Left ventricle myocardium inferior (tissue), 1 donor: ENCODE measurements at regions not wholly inside any gene's neighbourhood (a gene's known extent, or its start where the extent isn't known, plus 50 kb on each side); places are given as distances from the start of the nearest gene placed in this dataset.
A peak's percentile ranks its signal among the peaks of the same experiment; 100 is the strongest.

Source experiments
- DNase-seq: peaks from one replicate; pipeline ENCODE4 v3.0.0-alpha.2; 2020
- H3K27ac ChIP-seq: fragments of 200-600 bp; replicated peaks from 2 replicates; pipeline ENCODE4 v1.8.0; 2021
- H3K27me3 ChIP-seq: fragments of 200-600 bp; 2 replicates; pipeline ENCODE4 v1.8.0; 2021; ENCODE audit warnings: low read depth
- H3K36me3 ChIP-seq: fragments of 200-600 bp; 2 replicates; pipeline ENCODE4 v1.8.0; 2021
- H3K4me1 ChIP-seq: fragments of 200-600 bp; 2 replicates; pipeline ENCODE4 v1.8.0; 2021
- H3K4me3 ChIP-seq: fragments of 200-600 bp; 2 replicates; pipeline ENCODE4 v1.8.0; 2021; ENCODE audit warnings: mild to moderate bottlenecking, moderate library complexity
- H3K9me3 ChIP-seq: fragments of 200-600 bp; replicated peaks from 2 replicates; pipeline ENCODE4 v1.8.0; 2021
- intact Hi-C: fragments of 100-400 bp; cut with micrococcal nuclease; formaldehyde crosslinking; loops from one replicate; pipeline ENCODE4 v1.11.0; 2022
- TF ChIP-seq, protein P1 (sequence below): fragments of 200-600 bp; IDR thresholded peaks from 2 replicates; pipeline ENCODE4 v1.8.0; 2021; ENCODE audit warnings: antibody characterized with exemption, mild to moderate bottlenecking, borderline replicate concordance
- donor health status: DM: no; HTN: yes; CAD: no; lungs with severe emphysema.

- TF ChIP-seq, protein P1, sequence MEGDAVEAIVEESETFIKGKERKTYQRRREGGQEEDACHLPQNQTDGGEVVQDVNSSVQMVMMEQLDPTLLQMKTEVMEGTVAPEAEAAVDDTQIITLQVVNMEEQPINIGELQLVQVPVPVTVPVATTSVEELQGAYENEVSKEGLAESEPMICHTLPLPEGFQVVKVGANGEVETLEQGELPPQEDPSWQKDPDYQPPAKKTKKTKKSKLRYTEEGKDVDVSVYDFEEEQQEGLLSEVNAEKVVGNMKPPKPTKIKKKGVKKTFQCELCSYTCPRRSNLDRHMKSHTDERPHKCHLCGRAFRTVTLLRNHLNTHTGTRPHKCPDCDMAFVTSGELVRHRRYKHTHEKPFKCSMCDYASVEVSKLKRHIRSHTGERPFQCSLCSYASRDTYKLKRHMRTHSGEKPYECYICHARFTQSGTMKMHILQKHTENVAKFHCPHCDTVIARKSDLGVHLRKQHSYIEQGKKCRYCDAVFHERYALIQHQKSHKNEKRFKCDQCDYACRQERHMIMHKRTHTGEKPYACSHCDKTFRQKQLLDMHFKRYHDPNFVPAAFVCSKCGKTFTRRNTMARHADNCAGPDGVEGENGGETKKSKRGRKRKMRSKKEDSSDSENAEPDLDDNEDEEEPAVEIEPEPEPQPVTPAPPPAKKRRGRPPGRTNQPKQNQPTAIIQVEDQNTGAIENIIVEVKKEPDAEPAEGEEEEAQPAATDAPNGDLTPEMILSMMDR: no peak
- Histone ChIP-seq H3K36me3 (no peaks in the 10 kb centered on the region), H3K27ac (peak overlapping the region; percentile 69), H3K4me1 (peaks cover 40% of the 10 kb centered on the region), H3K4me3 (no peak overlapping the region), H3K9me3 (no peaks in the 10 kb centered on the region), H3K27me3 (no peaks in the 10 kb centered on the region)
- intact Hi-C loops: no loop called here
- no peak for DNase-seq
Measured at GRCh38 chr9:106728860-106729259, 134.1 kb upstream of the ZNF462 start.

- no peaks in the 10 kb centered on the region for H3K9me3 ChIP-seq
- H3K36me3 ChIP-seq: no peaks in the 10 kb centered on the region
- intact Hi-C loops: no loop called here
- TF ChIP-seq, protein P1: no peak
- H3K27me3 ChIP-seq: no peaks in the 10 kb centered on the region
- no peak overlapping the region for H3K27ac ChIP-seq
- peaks cover 19% of the 10 kb centered on the region for H3K4me1 ChIP-seq
- DNase-seq: no peak
- H3K4me3 ChIP-seq: no peak overlapping the region
Measured at GRCh38 chr9:106731910-106732309, 131.1 kb upstream of the ZNF462 start.

DNA sequence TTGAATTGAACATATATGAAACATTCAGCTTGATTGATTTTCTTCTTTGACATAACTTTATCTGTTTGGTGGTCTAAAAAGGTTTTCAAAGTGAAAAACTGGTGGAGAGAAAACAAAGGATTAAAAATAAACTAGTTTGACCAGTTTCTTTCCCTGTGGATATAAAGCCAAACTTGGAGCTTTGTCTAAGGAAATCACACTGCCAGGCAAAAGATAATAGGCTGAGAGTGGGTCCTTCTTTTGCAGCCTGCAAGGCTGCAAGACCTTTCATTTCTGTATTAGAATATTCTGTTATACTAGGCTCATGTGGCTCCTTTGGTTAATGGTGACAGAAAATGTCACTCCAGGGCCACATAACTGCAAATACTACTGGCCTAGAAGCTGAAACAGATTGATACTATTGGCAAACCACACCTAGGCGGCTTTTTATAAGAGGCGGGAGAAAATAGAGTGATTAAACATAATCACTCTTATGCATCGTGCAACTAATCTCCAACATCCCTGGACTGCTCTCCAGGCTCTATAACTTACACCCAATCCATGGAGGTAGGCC, 129.1 kb upstream of the ZNF462 start:
- Histone ChIP-seq H3K27me3 (no peaks in the 10 kb centered on the region), H3K4me3 (no peak overlapping the region), H3K4me1 (peaks cover 6% of the 10 kb centered on the region), H3K36me3 (no peaks in the 10 kb centered on the region), H3K27ac (no peak overlapping the region), H3K9me3 (no peaks in the 10 kb centered on the region)
- TF ChIP-seq, protein P1: no peak
- DNase-seq: no peak
- intact Hi-C loops: no loop called here

GRCh38 chr9:106737516-106737915, 125.5 kb upstream of the ZNF462 start:
- no peak for DNase-seq
- H3K4me1 ChIP-seq: no peaks in the 10 kb centered on the region
- no peak overlapping the region for H3K4me3 ChIP-seq
- no peak overlapping the region for H3K27ac ChIP-seq
- H3K27me3 ChIP-seq: no peaks in the 10 kb centered on the region
- no peaks in the 10 kb centered on the region for H3K9me3 ChIP-seq
- no peaks in the 10 kb centered on the region for H3K36me3 ChIP-seq
- TF ChIP-seq, protein P1: no peak
- intact Hi-C loops: no loop called here

- intact Hi-C loops: no loop called here
- Histone ChIP-seq H3K27ac (no peak overlapping the region), H3K4me3 (no peak overlapping the region), H3K36me3 (no peaks in the 10 kb centered on the region), H3K4me1 (no peaks in the 10 kb centered on the region), H3K9me3 (no peaks in the 10 kb centered on the region), H3K27me3 (no peaks in the 10 kb centered on the region)
- DNase-seq: no peak
- TF ChIP-seq, protein P1: no peak
Measured at GRCh38 chr9:106738109-106738508, 124.9 kb upstream of the ZNF462 start.

DNA sequence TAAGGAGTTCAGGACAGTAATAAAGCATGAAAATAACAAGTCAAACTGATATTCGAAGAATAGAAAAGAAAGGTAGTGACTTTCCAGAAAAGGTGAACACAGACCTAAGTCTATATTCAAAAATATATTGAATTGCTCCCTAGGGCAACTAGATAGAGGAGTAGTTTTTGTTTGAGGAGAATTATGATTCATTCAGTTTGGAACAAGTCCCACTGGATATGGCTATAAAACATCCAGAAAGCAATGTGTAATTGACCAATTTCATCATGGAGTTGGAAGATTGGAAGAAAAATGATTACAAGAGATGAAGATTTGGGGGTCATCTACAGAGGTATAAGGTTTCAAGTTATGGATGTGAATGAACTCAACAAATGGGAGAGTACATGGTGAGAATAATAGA, 117.5 kb upstream of the ZNF462 start:
- H3K36me3 ChIP-seq: no peaks in the 10 kb centered on the region
- intact Hi-C loops: no loop called here
- no peak overlapping the region for H3K27ac ChIP-seq
- H3K4me1 ChIP-seq: no peaks in the 10 kb centered on the region
- H3K27me3 ChIP-seq: no peaks in the 10 kb centered on the region
- no peak for DNase-seq
- no peaks in the 10 kb centered on the region for H3K9me3 ChIP-seq
- TF ChIP-seq, protein P1: no peak
- H3K4me3 ChIP-seq: no peak overlapping the region
